ENCODE measurements at regions not wholly inside any gene's neighbourhood (a gene's known extent, or its start where the extent isn't known, plus 50 kb on each side); places are given as distances from the start of the nearest gene placed in this dataset.

- no peak overlapping the region for H4K91ac ChIP-seq (ENCODE audit: insufficient read depth, low read depth, low read length)
- no CpG with 5 or more reads among the region's 2 CpGs for WGBS, 2 experiments (ENCODE audit: extremely low coverage in 2 of 2, insufficient read length in 1 of 2)
- no peak overlapping the region for H3K18ac ChIP-seq (ENCODE audit: low read depth, low read length)
- no peak overlapping the region for H2BK15ac ChIP-seq (ENCODE audit: low read depth, low read length)
- no peak overlapping the region for H3K56ac ChIP-seq (ENCODE audit: extremely low read depth, insufficient read depth, low read length)
- H2AK9ac ChIP-seq (replicated peaks; ENCODE audit: low read depth, low read length, poor library complexity), result no peak overlapping the region
- TF ChIP-seq ELK1 (IDR thresholded peaks at IDR 0.05; ENCODE audit: borderline replicate concordance, low read depth, low read length) (no peak), POLR2A (IDR thresholded peaks at IDR 0.05; ENCODE audit: low read depth, low read length) (no peak), USF2 (IDR thresholded peaks at IDR 0.05; ENCODE audit: low read depth, low read length) (no peak), RAD21 (IDR thresholded peaks at IDR 0.05; ENCODE audit: low read length) (no peak), MAFK (IDR thresholded peaks at IDR 0.05; ENCODE audit: low read depth, low read length) (no peak), MAZ (IDR thresholded peaks at IDR 0.05; ENCODE audit: borderline replicate concordance, low read depth, low read length) (no peak)
- no peaks in the 10 kb centered on the region for H3K36me3 ChIP-seq (ENCODE audit: control insufficient read depth, insufficient read depth, low read length)
- no peak overlapping the region for H3K9ac ChIP-seq (ENCODE audit: low read depth, low read length)
- no peaks in the 10 kb centered on the region for H3K79me1 ChIP-seq (ENCODE audit: low read depth in 1 of 2, low read length in 2 of 2)
- H3K27ac ChIP-seq (ENCODE audit: insufficient read depth, low read length), result no peak overlapping the region
- no TSS peak for BruUV-seq (replicated peaks)
- H2AFZ ChIP-seq (replicated peaks; ENCODE audit: low read length, poor library complexity), result no peak overlapping the region
- H3K4ac ChIP-seq (ENCODE audit: low read depth, low read length), result no peak overlapping the region
- no peak overlapping the region for H2BK120ac ChIP-seq (ENCODE audit: low read depth, low read length)
- H3K9me1 ChIP-seq (ENCODE audit: insufficient read depth, low read length), result no peaks in the 10 kb centered on the region
- in situ Hi-C loops (cut with MboI; ENCODE audit: low sequenced_read_pairs) (no loop called here), intact Hi-C loops (cut with micrococcal nuclease) (no loop called here), dilution Hi-C loops (cut with HindIII; ENCODE audit: low sequenced_read_pairs, unreplicated experiment) (no loop called here)
- H3K23ac ChIP-seq (ENCODE audit: low read depth, low read length), result no peak overlapping the region
- ChIA-PET CTCF (no interaction called here), POLR2A (ENCODE audit: unreplicated experiment) (no interaction called here)
- no peak overlapping the region for H4K5ac ChIP-seq (ENCODE audit: low read depth, low read length)
- H3K9me3 ChIP-seq (ENCODE audit: control insufficient read depth, insufficient read depth, low read length), result peaks cover 14% of the 10 kb centered on the region
- H2AK5ac ChIP-seq (ENCODE audit: low read depth, low read length), result no peak overlapping the region
- H3K27me3 ChIP-seq (ENCODE audit: control insufficient read depth, insufficient read depth, low read length), result no peaks in the 10 kb centered on the region
- H3K4me1 ChIP-seq (ENCODE audit: control insufficient read depth, insufficient read depth, low read length), result no peaks in the 10 kb centered on the region
- no peak overlapping the region for H3K4me3 ChIP-seq (ENCODE audit: insufficient read depth, low read depth, low read length)
- no peak overlapping the region for H3K4me2 ChIP-seq (ENCODE audit: low read depth, low read length)
- no peak overlapping the region for H2BK5ac ChIP-seq (ENCODE audit: low read depth, low read length, poor library complexity, severe bottlenecking)
- DNase-seq (no peak), ATAC-seq (ENCODE audit: low read depth) (no peak)
- H3K14ac ChIP-seq (replicated peaks; ENCODE audit: low read depth, low read length), result no peak overlapping the region
- H2BK20ac ChIP-seq (ENCODE audit: low read depth, low read length), result no peak overlapping the region
- H4K8ac ChIP-seq (ENCODE audit: low read depth in 2 of 2, low read length in 2 of 2), result no peak overlapping the region
- no peaks in the 10 kb centered on the region for H4K20me1 ChIP-seq (ENCODE audit: insufficient read depth, low read length)
These were observed 85.7 kb upstream of the NTRK2 start for GRCh38 chr9:84583866-84584265.

All from IMR-90 (cell line).